RWPE2 (cell line): ENCODE measurements at regions not wholly inside any gene's neighbourhood (a gene's known extent, or its start where the extent isn't known, plus 50 kb on each side); places are given as distances from the start of the nearest gene placed in this dataset.

ENCODE experiments used
- ATAC-seq: fragments of 200-7000 bp; cut with Tn5 transposase; 3 replicates; pipeline ENCODE4 v1.9.1; 2021; ENCODE audit warnings: low read depth
- DNase-seq: peaks from one replicate; pipeline ENCODE4 v3.0.0-alpha.2; 2020; ENCODE audit warnings: low spot score
- H3K27ac ChIP-seq: fragments of 450-650 bp; 2 replicates; pipeline ENCODE4 v1.5.1; 2017; ENCODE audit warnings: mild to moderate bottlenecking; ENCODE audit not compliant: poor library complexity, severe bottlenecking
- H3K27me3 ChIP-seq: fragments of 250-450 bp; sonication (Bioruptor Pico); 2 replicates; pipeline ENCODE4 v1.5.1; 2021; ENCODE audit warnings: mild to moderate bottlenecking, moderate library complexity; ENCODE audit not compliant: insufficient read depth, poor library complexity, severe bottlenecking
- H3K36me3 ChIP-seq: fragments of 250-450 bp; sonication (Bioruptor Pico); 2 replicates; pipeline ENCODE4 v1.5.1; 2020; ENCODE audit warnings: low read depth, mild to moderate bottlenecking, moderate library complexity
- H3K4me1 ChIP-seq: fragments of 250-450 bp; sonication (Bioruptor Pico); 2 replicates; pipeline ENCODE4 v1.5.1; 2021; ENCODE audit warnings: mild to moderate bottlenecking, moderate library complexity; ENCODE audit not compliant: insufficient read depth, poor library complexity, severe bottlenecking
- H3K4me3 ChIP-seq: fragments of 250-450 bp; sonication (Bioruptor Pico); 2 replicates; pipeline ENCODE4 v1.5.1; 2021; ENCODE audit warnings: mild to moderate bottlenecking, moderate library complexity; ENCODE audit not compliant: severe bottlenecking
- H3K9me3 ChIP-seq: fragments of 250-450 bp; sonication (Bioruptor Pico); 2 replicates; pipeline ENCODE4 v1.5.1; 2021; ENCODE audit warnings: mild to moderate bottlenecking, moderate library complexity; ENCODE audit not compliant: severe bottlenecking
- TF ChIP-seq, protein P1 (sequence below): fragments of 450-650 bp; IDR thresholded peaks from one replicate; pipeline ENCODE4 v1.5.1; 2017; ENCODE audit warnings: mild to moderate bottlenecking, moderate library complexity; ENCODE audit not compliant: poor library complexity, severe bottlenecking

DNA sequence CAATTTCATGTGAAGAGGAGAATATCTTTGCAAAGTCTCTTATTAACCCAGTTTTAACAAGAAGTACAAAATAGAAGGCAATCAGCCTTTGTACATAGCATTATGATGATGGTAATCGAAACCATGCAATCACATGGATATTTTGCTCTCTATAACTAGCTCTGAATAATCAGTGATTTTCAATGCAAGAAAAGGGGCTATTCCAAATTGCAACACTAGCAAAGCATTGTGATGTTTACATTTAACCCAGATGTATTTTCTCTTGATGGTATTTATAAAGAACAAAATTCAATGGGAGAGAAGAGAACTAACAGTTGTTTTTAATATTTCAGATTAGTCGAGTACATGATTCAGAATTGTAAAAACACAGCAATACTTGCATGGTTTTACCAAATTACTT lies 437.5 kb upstream of the DMAC1 start:
- TF ChIP-seq, protein P1, sequence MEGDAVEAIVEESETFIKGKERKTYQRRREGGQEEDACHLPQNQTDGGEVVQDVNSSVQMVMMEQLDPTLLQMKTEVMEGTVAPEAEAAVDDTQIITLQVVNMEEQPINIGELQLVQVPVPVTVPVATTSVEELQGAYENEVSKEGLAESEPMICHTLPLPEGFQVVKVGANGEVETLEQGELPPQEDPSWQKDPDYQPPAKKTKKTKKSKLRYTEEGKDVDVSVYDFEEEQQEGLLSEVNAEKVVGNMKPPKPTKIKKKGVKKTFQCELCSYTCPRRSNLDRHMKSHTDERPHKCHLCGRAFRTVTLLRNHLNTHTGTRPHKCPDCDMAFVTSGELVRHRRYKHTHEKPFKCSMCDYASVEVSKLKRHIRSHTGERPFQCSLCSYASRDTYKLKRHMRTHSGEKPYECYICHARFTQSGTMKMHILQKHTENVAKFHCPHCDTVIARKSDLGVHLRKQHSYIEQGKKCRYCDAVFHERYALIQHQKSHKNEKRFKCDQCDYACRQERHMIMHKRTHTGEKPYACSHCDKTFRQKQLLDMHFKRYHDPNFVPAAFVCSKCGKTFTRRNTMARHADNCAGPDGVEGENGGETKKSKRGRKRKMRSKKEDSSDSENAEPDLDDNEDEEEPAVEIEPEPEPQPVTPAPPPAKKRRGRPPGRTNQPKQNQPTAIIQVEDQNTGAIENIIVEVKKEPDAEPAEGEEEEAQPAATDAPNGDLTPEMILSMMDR, result no peak
- no peaks in the 10 kb centered on the region for H3K4me1 ChIP-seq
- H3K36me3 ChIP-seq, result no peaks in the 10 kb centered on the region
- no peak overlapping the region for H3K4me3 ChIP-seq
- no peaks in the 10 kb centered on the region for H3K9me3 ChIP-seq
- ATAC-seq (no peak), DNase-seq (no peak)
- no peaks in the 10 kb centered on the region for H3K27me3 ChIP-seq
- no peak overlapping the region for H3K27ac ChIP-seq

DNA sequence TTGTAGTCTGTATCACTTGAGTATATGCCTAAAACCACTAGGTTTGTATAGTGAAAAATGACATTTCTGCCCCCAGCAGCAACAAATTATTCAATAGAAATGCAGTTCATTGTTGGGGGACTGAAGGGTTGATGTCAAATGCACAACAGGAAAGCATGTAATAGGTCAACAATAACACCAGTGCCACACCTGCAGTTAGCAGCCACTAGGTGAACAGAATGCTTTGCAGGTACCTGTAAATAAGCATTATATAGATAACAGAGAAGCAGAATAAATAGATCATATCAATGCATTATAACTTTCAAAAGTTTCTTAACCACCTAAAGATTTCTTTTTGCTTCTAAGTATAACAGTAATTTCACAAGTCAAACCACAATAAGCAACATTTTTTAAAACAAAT lies 435.9 kb upstream of the DMAC1 start:
- Histone ChIP-seq H3K9me3 (no peaks in the 10 kb centered on the region), H3K36me3 (no peaks in the 10 kb centered on the region), H3K27ac (no peak overlapping the region), H3K4me3 (no peak overlapping the region), H3K4me1 (no peaks in the 10 kb centered on the region), H3K27me3 (no peaks in the 10 kb centered on the region)
- TF ChIP-seq, protein P1, result no peak
- ATAC-seq, result no peak
- DNase-seq, result no peak

DNA sequence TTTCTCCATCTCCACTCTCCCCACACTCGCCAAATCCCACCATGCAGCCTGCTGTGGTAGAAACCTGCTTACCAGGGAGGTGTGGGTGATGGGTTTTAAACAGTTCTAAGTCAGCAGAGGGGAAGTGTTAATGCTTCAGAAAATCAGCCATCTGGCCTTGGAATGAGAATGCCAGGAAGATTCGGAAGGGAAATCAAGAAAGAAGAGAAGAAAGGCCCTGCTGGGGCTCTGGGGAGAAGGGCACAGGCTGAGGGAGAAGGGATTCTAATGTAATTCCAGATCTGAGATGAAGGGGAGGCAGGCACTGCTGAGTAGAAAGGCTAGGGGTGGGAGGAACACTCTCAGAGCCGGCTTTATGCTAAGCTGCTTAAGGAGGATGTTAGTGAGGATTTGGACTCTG lies 434.7 kb upstream of the DMAC1 start:
- H3K27me3 ChIP-seq, result no peaks in the 10 kb centered on the region
- no peak for DNase-seq
- no peaks in the 10 kb centered on the region for H3K4me1 ChIP-seq
- ATAC-seq, result no peak
- TF ChIP-seq, protein P1, result no peak
- no peaks in the 10 kb centered on the region for H3K9me3 ChIP-seq
- H3K27ac ChIP-seq, result no peak overlapping the region
- no peak overlapping the region for H3K4me3 ChIP-seq
- H3K36me3 ChIP-seq, result no peaks in the 10 kb centered on the region

DNA sequence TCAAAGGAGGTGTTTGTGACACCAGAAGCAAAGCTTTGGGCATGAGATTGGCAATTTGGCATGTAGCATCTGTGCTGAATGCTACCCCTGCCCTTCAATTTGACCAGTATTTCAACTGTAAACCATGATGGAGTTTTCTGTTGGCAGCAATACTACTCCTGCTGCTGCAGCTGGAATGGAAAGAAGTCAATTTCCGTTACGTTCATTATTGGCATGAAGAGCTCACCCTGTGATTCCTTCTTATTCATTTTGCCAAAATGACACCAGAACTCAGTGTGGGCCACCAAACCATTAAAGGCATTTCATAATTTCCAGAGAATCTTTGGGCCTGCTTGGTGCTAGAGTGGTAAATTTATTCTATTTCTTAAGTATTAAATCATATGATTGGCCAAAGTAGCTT lies 433.1 kb upstream of the DMAC1 start:
- H3K9me3 ChIP-seq, result no peaks in the 10 kb centered on the region
- H3K27ac ChIP-seq, result no peak overlapping the region
- TF ChIP-seq, protein P1, result no peak
- DNase-seq (no peak), ATAC-seq (no peak)
- H3K36me3 ChIP-seq, result no peaks in the 10 kb centered on the region
- no peaks in the 10 kb centered on the region for H3K27me3 ChIP-seq
- no peak overlapping the region for H3K4me3 ChIP-seq
- H3K4me1 ChIP-seq, result no peaks in the 10 kb centered on the region

DNA sequence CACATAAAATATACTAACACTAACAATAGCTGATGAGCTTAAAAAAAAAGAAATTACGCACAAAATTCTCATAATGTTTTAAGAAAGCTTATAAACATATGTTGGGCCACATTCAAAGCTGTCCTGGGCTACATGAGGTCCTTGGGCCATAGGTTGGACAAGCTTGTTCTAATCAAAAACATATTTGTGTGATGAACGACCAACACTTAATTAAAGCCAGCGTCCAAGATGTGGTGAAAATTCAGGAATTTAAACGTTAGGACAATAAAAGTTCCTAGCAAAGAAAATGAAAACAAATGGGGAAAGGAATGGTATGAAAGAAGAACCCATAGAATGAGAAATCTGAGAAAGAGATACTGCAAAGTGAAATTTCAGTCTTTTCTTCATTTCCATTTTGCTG lies 429.6 kb upstream of the DMAC1 start:
- Histone ChIP-seq H3K4me3 (no peak overlapping the region), H3K27ac (no peak overlapping the region), H3K9me3 (peaks cover 2% of the 10 kb centered on the region), H3K27me3 (no peaks in the 10 kb centered on the region), H3K4me1 (no peaks in the 10 kb centered on the region), H3K36me3 (no peaks in the 10 kb centered on the region)
- ATAC-seq (no peak), DNase-seq (no peak)
- TF ChIP-seq, protein P1, result no peak
